Left kidney (tissue), 1 donor: ENCODE measurements at regions not wholly inside any gene's neighbourhood (a gene's known extent, or its start where the extent isn't known, plus 50 kb on each side); places are given as distances from the start of the nearest gene placed in this dataset.
"Not testable (repeated sequence)": the region's sequence is repeated elsewhere in the genome, so short reads cannot be mapped to it uniquely, and the experiment has no call there.

Experiments used
- DNase-seq: peaks from one replicate; pipeline ENCODE4 v3.0.0-alpha.2; 2013

DNA sequence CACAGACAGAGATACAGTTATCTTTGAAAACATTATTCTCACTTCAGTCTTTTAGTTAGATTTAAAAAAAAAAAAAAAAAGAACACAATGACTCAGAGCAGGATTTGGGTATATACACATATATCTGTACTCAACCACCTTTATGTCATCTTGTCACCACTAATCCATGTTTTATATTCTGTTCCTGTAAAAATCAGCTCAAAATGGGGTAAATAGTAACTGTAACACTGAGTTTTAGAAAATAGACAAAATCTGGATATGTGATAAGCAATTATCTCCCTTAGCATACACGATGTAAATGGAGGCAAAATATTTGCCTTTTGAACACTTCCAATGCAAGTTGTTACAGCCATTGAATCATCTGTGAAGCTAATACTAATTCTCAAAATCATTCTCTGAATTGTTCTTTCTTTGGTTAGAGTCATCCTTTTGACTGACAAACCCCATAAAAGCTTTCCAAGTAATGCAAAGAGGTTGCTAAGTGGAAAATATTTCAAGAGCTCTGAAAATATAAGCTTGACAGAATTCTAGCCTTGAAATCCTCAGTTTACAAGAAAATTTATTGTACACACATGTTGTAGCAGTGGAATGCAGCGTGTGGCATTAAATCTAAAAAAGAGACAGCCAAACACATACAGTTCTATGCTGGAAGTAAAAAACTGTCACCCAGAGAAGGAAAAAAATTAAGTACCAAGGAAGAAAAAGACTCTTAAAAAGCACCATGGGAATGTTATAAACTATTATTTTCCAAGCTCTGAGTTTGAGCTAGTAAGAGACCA, 502.2 kb upstream of the PHF14 start:
- DNase-seq, result no peak

- no peak for DNase-seq
These were observed 501.6 kb upstream of the PHF14 start for GRCh38 chr7:10472115-10472514.

- no peak for DNase-seq
These were observed 500.1 kb upstream of the PHF14 start for GRCh38 chr7:10473569-10473968.

DNA sequence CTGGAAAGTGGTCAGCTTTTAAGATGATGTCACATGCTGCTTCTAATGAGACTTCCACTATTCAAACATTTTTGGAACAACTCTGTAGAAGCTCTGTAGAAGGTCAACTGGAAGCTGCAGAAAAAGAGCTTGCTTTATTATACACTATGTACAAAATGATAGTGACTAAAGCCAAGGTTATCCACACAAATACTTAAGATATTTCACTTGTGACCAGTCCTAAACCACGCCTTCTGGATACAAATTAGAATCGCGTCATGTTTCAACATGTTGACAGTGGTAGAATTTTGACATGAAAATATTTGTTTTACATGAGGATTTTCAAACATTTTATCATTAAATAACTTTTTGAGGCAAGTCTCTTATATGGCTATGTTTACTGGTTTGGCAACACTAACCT, 499.6 kb upstream of the PHF14 start:
- DNase-seq, result no peak

DNA sequence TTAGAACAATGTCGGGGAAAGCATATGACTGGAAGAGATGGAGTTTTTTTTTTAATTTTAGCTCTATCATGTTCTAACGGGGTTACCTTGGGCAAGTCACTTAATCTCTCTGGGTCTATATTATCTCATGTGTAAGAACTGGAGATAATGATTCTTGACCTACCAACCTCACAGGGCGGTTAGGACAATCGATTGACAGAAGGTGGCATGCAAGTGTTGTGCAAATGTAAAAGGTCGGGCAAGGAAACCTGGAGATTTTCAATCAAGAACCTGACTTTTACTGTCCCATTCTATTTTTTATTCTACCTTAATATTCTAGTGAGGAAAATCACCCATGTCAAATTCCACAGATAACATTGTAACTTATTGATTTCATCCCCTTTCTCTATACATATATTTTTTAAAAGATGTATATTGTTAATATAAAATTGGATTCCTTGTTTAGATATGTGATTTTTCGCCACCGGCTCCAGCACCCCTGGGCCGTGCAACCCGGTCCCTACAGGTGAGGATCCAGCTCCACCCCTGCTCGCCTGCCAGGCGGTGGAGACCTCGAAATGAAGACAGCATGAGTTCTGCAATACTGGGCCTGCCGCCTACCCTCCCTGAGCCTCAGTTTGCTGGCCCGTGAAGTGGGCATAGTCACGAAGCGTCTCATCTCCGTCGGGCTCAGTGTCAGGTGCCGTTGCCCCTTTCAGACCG, 497.6 kb upstream of the PHF14 start:
- no peak for DNase-seq

- DNase-seq, result no peak
These were observed 497.0 kb upstream of the PHF14 start for GRCh38 chr7:10476642-10477041.

- no peak for DNase-seq
These were observed 490.0 kb upstream of the PHF14 start for GRCh38 chr7:10483671-10484070.

- DNase-seq, result no peak
These were observed 488.9 kb upstream of the PHF14 start for GRCh38 chr7:10484767-10485166.

- DNase-seq, result not testable (repeated sequence)
These were observed 472.3 kb upstream of the PHF14 start for GRCh38 chr7:10501206-10501884.

DNA sequence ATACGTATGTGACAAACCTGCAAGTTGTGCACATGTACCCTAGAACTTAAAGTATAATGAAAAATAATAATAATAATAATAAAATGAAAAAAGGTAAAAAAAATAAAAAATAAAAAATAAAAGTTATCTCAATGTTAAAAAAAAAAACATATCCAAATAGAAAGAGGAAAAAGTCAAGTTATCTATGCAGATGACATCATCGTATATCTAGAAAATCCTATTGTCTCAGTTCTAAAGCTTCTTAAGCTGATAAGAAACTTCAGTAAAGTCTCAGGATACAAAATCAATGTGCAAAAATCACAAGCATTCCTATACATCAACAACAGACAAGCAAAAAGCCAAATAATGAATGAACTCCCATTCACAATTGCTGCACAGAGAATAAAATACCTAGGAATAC, 466.6 kb upstream of the PHF14 start:
- DNase-seq, result no peak

- DNase-seq, result no peak
These were observed 452.4 kb upstream of the PHF14 start for GRCh38 chr7:10521306-10521705.

DNA sequence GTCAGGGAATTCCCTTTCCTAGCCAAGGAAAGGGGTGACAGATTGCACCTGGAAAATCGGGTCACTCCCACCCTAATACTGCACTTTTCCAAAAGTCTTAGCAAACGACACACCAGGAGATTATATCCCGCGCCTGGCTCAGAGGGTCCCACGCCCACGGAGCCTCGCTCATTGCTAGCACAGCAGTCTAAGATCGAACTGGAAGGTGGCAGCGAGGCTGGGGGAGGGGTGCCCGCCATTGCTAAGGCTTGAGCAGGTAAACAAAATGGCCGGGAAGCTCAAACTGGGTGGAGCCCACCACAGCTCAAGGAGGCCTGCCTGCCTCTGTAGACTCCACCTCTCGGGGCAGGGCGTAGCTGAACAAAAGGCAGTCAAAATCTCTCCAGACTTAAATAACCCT, 440.2 kb upstream of the PHF14 start:
- DNase-seq, result not testable (repeated sequence)

DNA sequence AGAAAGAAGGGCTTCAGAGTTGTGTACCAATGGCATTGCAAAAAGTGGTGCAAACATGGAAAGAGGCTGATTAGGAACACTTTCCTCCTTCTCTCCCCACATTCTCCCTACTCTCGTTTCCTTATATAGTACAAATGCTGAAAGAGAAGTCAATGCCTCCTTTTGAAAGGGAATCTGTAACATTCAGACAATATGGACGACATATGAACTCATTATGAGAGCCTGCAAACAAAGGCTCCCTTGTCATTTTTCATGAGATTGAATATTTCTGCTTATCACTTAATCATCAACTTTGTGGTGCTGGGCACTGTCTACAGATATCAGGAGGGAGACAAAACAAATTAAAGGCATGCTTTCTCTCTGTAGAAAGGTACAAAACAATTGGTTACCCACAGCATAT, 437.1 kb upstream of the PHF14 start:
- DNase-seq, result no peak

- no peak for DNase-seq
These were observed 435.9 kb upstream of the PHF14 start for GRCh38 chr7:10537764-10538163.

GRCh38 chr7:10557375-10557774, 416.3 kb upstream of the PHF14 start:
- no peak for DNase-seq

- DNase-seq, result no peak
These were observed 413.2 kb upstream of the PHF14 start for GRCh38 chr7:10560497-10560896.

- DNase-seq, result no peak
These were observed 404.8 kb upstream of the PHF14 start for GRCh38 chr7:10568891-10569290.

DNA sequence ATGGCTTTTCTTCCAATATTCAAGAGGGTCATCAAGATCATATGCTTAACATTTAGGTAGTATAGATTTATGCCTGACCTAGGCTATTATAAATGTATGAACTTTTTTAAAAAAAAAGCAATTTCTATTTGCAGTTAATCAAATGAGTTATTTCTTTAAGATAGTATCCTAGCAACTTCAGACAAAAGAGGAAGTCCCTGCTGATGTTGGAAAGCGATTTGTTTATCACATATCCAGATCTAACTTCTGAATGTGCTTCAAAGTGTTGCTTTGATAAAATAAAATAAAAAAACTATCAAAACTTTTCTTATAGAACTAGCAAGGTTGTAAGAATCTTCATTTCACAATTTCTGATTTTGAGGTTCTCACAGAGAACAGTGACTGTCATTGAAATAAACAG, 401.9 kb upstream of the PHF14 start:
- DNase-seq, result no peak

DNA sequence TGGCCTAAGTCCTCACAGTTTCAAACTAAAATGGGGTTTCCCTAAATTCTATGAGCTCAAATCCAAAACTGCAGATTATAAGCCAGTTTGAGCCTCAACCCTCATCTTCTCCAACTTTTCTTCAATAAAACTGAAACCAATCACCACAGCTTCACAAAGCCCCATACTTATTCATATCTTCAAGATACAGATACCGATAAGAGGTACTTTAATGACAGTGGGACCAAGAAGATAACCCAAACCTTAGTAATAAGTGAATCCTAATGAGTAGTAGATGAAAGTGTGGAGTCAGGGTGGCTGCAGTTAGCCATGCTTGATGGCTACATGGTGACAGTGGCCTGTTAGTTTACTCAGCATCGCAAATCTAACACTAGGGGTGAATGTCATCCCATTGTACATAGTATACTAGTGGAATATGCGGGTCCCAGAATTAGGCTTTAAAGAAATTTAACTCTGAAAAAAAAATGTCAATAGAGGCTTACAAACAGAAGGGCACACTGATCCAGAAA, 395.8 kb upstream of the PHF14 start:
- no peak for DNase-seq

DNA sequence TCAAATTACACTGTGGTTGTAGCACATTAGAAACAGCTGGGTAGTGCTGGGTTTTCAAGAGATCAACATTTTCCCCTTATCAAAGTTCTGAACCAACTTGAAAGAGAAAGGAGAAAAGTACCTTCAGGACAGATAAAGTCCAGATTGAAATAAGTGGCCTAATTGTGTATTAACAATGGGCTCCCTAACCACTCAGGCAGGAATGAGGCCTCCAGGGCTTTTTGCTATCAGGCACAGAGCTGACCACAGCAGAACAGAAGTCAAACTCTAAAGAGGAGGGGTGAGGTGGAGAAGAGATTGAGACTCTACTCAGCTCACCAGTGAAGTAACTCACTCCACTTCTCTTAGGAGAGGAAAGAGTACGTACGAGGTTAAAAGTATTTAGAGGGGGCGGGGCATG, 394.1 kb upstream of the PHF14 start:
- no peak for DNase-seq

DNA sequence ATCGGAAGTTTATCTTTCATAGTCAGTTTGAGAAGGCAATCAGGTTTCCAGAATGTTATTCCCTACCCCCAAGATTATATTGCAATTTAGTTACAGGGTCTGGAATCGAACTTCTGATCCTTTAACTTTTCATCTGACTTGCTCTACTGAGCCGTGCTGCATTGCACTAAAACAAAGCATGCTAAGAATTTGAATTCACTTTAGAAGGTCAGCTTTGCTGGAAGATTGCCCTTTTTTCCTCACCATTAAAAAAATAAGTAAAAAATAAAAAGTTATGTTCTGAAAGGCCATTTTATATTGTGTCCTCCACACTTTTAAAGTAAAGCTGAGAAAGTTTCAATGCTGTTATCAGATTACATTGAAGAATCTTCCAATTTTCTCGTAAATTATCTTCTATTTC, 388.8 kb upstream of the PHF14 start:
- peak; percentile 24 for DNase-seq

- DNase-seq, result no peak
These were observed 385.6 kb upstream of the PHF14 start for GRCh38 chr7:10588084-10588483.

DNA sequence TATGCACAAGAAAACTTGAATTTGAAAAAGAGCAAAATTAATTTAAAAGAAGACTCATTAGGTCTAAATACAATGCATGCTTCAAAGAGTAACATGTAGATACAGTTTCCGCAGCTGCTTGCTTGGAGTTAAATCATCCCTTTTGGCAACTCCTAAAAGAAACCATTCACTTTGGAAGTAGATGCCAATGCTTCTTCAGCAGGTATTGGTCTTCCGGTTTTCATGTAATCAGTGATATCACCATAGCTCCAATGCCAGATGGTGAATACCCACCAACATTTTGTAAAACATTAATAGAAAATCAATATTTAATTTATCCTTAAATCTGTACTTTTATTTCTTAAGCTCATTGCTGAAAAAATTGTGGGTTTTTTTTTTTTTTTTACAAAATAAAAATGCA, 381.1 kb upstream of the PHF14 start:
- DNase-seq, result no peak
